ENCODE measurements at regions not wholly inside any gene's neighbourhood (a gene's known extent, or its start where the extent isn't known, plus 50 kb on each side); places are given as distances from the start of the nearest gene placed in this dataset.

GRCh38 chr16:81164958-81165357 is 68.8 kb upstream of the GCSH start:
- H3K4me1 Mint-ChIP-seq: no peaks in the 10 kb centered on the region
- ATAC-seq: no peak
- CTCF ChIA-PET: no interaction called here
- no peak for DNase-seq
- no peaks in the 10 kb centered on the region for H3K36me3 Mint-ChIP-seq
- H3K4me3 Mint-ChIP-seq: no peak overlapping the region
- no peaks in the 10 kb centered on the region for H3K27me3 Mint-ChIP-seq
- H3K27ac Mint-ChIP-seq: no peak overlapping the region
- no peaks in the 10 kb centered on the region for H3K9me3 Mint-ChIP-seq (ENCODE audit: low read depth)

GRCh38 chr16:81164481-81164880 is 68.3 kb upstream of the GCSH start:
- CTCF ChIA-PET: no interaction called here
- no peaks in the 10 kb centered on the region for H3K9me3 Mint-ChIP-seq (ENCODE audit: low read depth)

GRCh38 chr16:81163671-81164070 is 67.5 kb upstream of the GCSH start:
- Mint-ChIP-seq H3K9me3 (ENCODE audit: low read depth) (no peaks in the 10 kb centered on the region), H3K4me3 (no peak overlapping the region), H3K27me3 (no peaks in the 10 kb centered on the region), H3K36me3 (no peaks in the 10 kb centered on the region), H3K4me1 (no peaks in the 10 kb centered on the region), H3K27ac (no peak overlapping the region)
- CTCF ChIA-PET: no interaction called here
- DNase-seq (no peak), ATAC-seq (no peak)

More at GRCh38 chr16:81164481-81164880, 68.3 kb upstream of the GCSH start:
- Mint-ChIP-seq H3K36me3 (no peaks in the 10 kb centered on the region), H3K4me3 (no peak overlapping the region), H3K27me3 (no peaks in the 10 kb centered on the region), H3K27ac (no peak overlapping the region), H3K4me1 (no peaks in the 10 kb centered on the region)
- no peak for DNase-seq
- no peak for ATAC-seq

- Mint-ChIP-seq H3K4me1 (no peaks in the 10 kb centered on the region), H3K9me3 (ENCODE audit: low read depth) (no peaks in the 10 kb centered on the region), H3K36me3 (no peaks in the 10 kb centered on the region), H3K4me3 (no peak overlapping the region), H3K27me3 (no peaks in the 10 kb centered on the region), H3K27ac (no peak overlapping the region)
- no peak for DNase-seq
- no peak for ATAC-seq
- CTCF ChIA-PET: no interaction called here
Observed at GRCh38 chr16:81158964-81159363, 62.8 kb upstream of the GCSH start.

GRCh38 chr16:81155769-81156168 is 59.6 kb upstream of the GCSH start:
- Mint-ChIP-seq H3K27me3 (no peaks in the 10 kb centered on the region), H3K4me3 (no peak overlapping the region), H3K9me3 (ENCODE audit: low read depth) (no peaks in the 10 kb centered on the region), H3K27ac (no peak overlapping the region), H3K4me1 (no peaks in the 10 kb centered on the region), H3K36me3 (no peaks in the 10 kb centered on the region)
- no peak for DNase-seq
- CTCF ChIA-PET: no interaction called here
- ATAC-seq: no peak

- H3K27ac Mint-ChIP-seq: no peak overlapping the region
- CTCF ChIA-PET: interaction anchor here (1.1 kb wide), 1 partner anchor 8 kb away, joined by 3 read pairs; no protein-coding TSS in a partner anchor
- no peaks in the 10 kb centered on the region for H3K9me3 Mint-ChIP-seq (ENCODE audit: low read depth)
- H3K27me3 Mint-ChIP-seq: no peaks in the 10 kb centered on the region
- no peaks in the 10 kb centered on the region for H3K36me3 Mint-ChIP-seq
- H3K4me1 Mint-ChIP-seq: no peaks in the 10 kb centered on the region
- DNase-seq: no peak
- no peak for ATAC-seq
- no peak overlapping the region for H3K4me3 Mint-ChIP-seq
Observed at GRCh38 chr16:81151648-81152310, 55.6 kb upstream of the GCSH start.

- Mint-ChIP-seq H3K36me3 (no peaks in the 10 kb centered on the region), H3K4me3 (no peak overlapping the region), H3K4me1 (no peaks in the 10 kb centered on the region), H3K27me3 (no peaks in the 10 kb centered on the region), H3K9me3 (ENCODE audit: low read depth) (no peaks in the 10 kb centered on the region), H3K27ac (no peak overlapping the region)
- ATAC-seq (no peak), DNase-seq (no peak)
- CTCF ChIA-PET: interaction anchor here (0.6 kb wide), 1 partner anchor 60 kb away, joined by 3 read pairs; no protein-coding TSS in a partner anchor
Observed at GRCh38 chr16:81149614-81150013, 53.4 kb upstream of the GCSH start.

GRCh38 chr16:81148277-81148676 is 52.1 kb upstream of the GCSH start:
- peaks cover under 1% of the 10 kb centered on the region for H3K27me3 Mint-ChIP-seq
- no peaks in the 10 kb centered on the region for H3K36me3 Mint-ChIP-seq
- DNase-seq (no peak), ATAC-seq (no peak)
- CTCF ChIA-PET: no interaction called here
- H3K27ac Mint-ChIP-seq: no peak overlapping the region
- H3K4me1 Mint-ChIP-seq: no peaks in the 10 kb centered on the region
- H3K4me3 Mint-ChIP-seq: no peak overlapping the region
- H3K9me3 Mint-ChIP-seq (ENCODE audit: low read depth): no peaks in the 10 kb centered on the region

Data from activated CD8-positive, alpha-beta memory T cell treated with anti-CD3 and anti-CD28 coated beads, Interleukin-2, amount 10 ng/mL, durations not matched to agents 7 days and 5 days (primary cell).